SK-N-SH (cell line): ENCODE measurements at regions not wholly inside any gene's neighbourhood (a gene's known extent, or its start where the extent isn't known, plus 50 kb on each side); places are given as distances from the start of the nearest gene placed in this dataset.

Experiments
- TF ChIP-seq, protein P1 (sequence below): fragments of 200-600 bp; sonication (generic); IDR thresholded peaks from 2 replicates; pipeline ENCODE4 v1.6.1; 2017; ENCODE audit warnings: antibody characterized with exemption, mild to moderate bottlenecking, moderate library complexity
- TF ChIP-seq, protein P2 (sequence below): fragments of 150-350 bp; IDR thresholded peaks from 2 replicates; pipeline ENCODE4 v1.6.1; 2017; ENCODE audit warnings: antibody characterized with exemption, low read length, low read depth, borderline replicate concordance

DNA sequence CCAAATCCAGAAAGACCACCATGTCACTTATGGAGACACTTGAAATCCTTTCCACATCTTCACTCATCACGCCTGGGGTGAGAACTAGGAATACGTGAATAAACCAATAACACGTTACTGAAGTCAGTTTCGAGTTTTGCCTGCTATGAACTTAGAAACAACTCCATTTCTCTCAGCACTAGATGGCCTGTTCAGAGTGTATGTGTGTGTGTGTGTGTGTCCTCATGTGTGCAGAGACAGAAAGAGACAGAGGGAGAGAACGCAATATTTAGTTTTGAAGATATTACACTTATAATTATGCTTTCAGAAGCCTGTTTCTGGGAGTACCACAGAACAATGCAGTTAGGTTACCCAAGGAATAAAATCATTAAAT, 81.2 kb upstream of the CCN6 start:
- TF ChIP-seq, protein P1, sequence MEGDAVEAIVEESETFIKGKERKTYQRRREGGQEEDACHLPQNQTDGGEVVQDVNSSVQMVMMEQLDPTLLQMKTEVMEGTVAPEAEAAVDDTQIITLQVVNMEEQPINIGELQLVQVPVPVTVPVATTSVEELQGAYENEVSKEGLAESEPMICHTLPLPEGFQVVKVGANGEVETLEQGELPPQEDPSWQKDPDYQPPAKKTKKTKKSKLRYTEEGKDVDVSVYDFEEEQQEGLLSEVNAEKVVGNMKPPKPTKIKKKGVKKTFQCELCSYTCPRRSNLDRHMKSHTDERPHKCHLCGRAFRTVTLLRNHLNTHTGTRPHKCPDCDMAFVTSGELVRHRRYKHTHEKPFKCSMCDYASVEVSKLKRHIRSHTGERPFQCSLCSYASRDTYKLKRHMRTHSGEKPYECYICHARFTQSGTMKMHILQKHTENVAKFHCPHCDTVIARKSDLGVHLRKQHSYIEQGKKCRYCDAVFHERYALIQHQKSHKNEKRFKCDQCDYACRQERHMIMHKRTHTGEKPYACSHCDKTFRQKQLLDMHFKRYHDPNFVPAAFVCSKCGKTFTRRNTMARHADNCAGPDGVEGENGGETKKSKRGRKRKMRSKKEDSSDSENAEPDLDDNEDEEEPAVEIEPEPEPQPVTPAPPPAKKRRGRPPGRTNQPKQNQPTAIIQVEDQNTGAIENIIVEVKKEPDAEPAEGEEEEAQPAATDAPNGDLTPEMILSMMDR: no peak
- TF ChIP-seq, protein P2, sequence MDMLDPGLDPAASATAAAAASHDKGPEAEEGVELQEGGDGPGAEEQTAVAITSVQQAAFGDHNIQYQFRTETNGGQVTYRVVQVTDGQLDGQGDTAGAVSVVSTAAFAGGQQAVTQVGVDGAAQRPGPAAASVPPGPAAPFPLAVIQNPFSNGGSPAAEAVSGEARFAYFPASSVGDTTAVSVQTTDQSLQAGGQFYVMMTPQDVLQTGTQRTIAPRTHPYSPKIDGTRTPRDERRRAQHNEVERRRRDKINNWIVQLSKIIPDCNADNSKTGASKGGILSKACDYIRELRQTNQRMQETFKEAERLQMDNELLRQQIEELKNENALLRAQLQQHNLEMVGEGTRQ: no peak
